SK-N-SH (cell line): ENCODE measurements at regions not wholly inside any gene's neighbourhood (a gene's known extent, or its start where the extent isn't known, plus 50 kb on each side); places are given as distances from the start of the nearest gene placed in this dataset.

Source experiments
- CTCF ChIA-PET: fragments of 300-600, 350-600 bp; formaldehyde crosslinking; extraction: SDS; loops from one replicate; lab custom pipeline; 2021; lab: Yijun Ruan, JAX
- POLR2A ChIA-PET: fragments of 350-600 bp; sonication (Branson Sonifier 250); formaldehyde crosslinking; extraction: SDS; loops from one replicate; lab custom pipeline; 2020; ENCODE audit warnings: antibody characterized with exemption, inconsistent platforms; lab: Yijun Ruan, JAX
- DNase-seq: peaks from one replicate; pipeline ENCODE4 v3.0.0; 2012
- H2AFZ ChIP-seq: fragments of 200-600 bp; sonication (generic); 2 replicates; pipeline ENCODE4 v1.8.1; 2016; ENCODE audit warnings: antibody characterized with exemption, mild to moderate bottlenecking, low read depth
- H3F3A ChIP-seq: fragments of 200-600 bp; sonication (generic); replicated peaks from 2 replicates; pipeline ENCODE3; 2016; ENCODE audit warnings: antibody characterized with exemption, mild to moderate bottlenecking; ENCODE audit not compliant: insufficient read depth
- H3K27ac ChIP-seq, 2 experiments: fragments of 200-500 bp in 1 of 2; fragments of 200-600 bp in 1 of 2; sonication (Bioruptor generic) in 1 of 2; sonication (generic), shearing (Covaris generic) in 1 of 2; 2 replicates each; pipeline versions ENCODE4 v1.5.1 to v1.6.1; 2014 to 2016; ENCODE audit warnings: low read depth in 2 of 2, inconsistent platforms in 1 of 2, low read length in 1 of 2, mild to moderate bottlenecking in 1 of 2, mixed read lengths in 1 of 2
- H3K27me3 ChIP-seq: fragments of 200-600 bp; sonication (generic), shearing (Covaris generic); 2 replicates; pipeline ENCODE4 v1.6.1; 2016; ENCODE audit warnings: mixed run types; ENCODE audit not compliant: insufficient read depth
- H3K36me3 ChIP-seq, 2 experiments: fragments of 200-500 bp in 1 of 2; fragments of 200-600 bp in 1 of 2; sonication (Bioruptor generic) in 1 of 2; sonication (generic) in 1 of 2; replicated peaks in 1 of 2; 2 replicates each; pipeline versions ENCODE3 to v1.5.1; 2014 to 2016; ENCODE audit warnings: low read length in 1 of 2, mild to moderate bottlenecking in 1 of 2; ENCODE audit not compliant: insufficient read depth in 2 of 2, control insufficient read depth in 1 of 2
- H3K4me1 ChIP-seq, 2 experiments: fragments of 200-500 bp in 1 of 2; fragments of 200-600 bp in 1 of 2; sonication (Bioruptor generic) in 1 of 2; sonication (generic), shearing (Covaris generic) in 1 of 2; 2 replicates each; pipeline versions ENCODE4 v1.5.1 to v1.6.1; 2014 to 2016; ENCODE audit warnings: low read depth in 1 of 2, low read length in 1 of 2, mixed run types in 1 of 2; ENCODE audit not compliant: insufficient read depth in 2 of 2, control insufficient read depth in 1 of 2
- H3K4me2 ChIP-seq: fragments of 200-600 bp; sonication (generic), shearing (Covaris generic); 2 replicates; pipeline ENCODE4 v1.6.1; 2017; ENCODE audit warnings: mixed run types
- H3K4me3 ChIP-seq, 2 experiments: fragments of 200-500 bp in 1 of 2; fragments of 200-600 bp in 1 of 2; sonication (Bioruptor generic) in 1 of 2; sonication (generic), shearing (Covaris generic) in 1 of 2; 2 replicates each; pipeline versions ENCODE4 v1.5.1 to v1.8.1; 2014 to 2016; ENCODE audit warnings: low read depth in 2 of 2, inconsistent platforms in 1 of 2, low read length in 1 of 2, mild to moderate bottlenecking in 1 of 2, mixed read lengths in 1 of 2, moderate library complexity in 1 of 2
- H3K79me2 ChIP-seq: fragments of 200-600 bp; sonication (generic); 2 replicates; pipeline ENCODE4 v1.8.1; 2017; ENCODE audit warnings: mild to moderate bottlenecking; ENCODE audit not compliant: insufficient read depth
- H3K9ac ChIP-seq: fragments of 200-600 bp; sonication (generic); 2 replicates; pipeline ENCODE4 v1.6.1; 2017; ENCODE audit warnings: mixed run types
- H3K9me2 ChIP-seq: fragments of 200-600 bp; sonication (generic); 2 replicates; pipeline ENCODE4 v1.6.1; 2017; ENCODE audit warnings: mixed run types
- H3K9me3 ChIP-seq: fragments of 200-600 bp; sonication (generic); 2 replicates; pipeline ENCODE4 v1.6.1; 2017; ENCODE audit warnings: mixed run types, mild to moderate bottlenecking, moderate library complexity
- H4K20me1 ChIP-seq: fragments of 200-600 bp; sonication (generic); 2 replicates; pipeline ENCODE4 v1.6.1; 2017; ENCODE audit warnings: mild to moderate bottlenecking, mixed run types; ENCODE audit not compliant: insufficient read depth
- ELF1 ChIP-seq: IDR thresholded peaks from 2 replicates; pipeline ENCODE4 v1.4.0; 2012
- EP300 ChIP-seq, 2 experiments: IDR thresholded peaks; 2 replicates each; pipeline versions ENCODE4 v1.4.0 to v1.6.1; 2012; ENCODE audit warnings: borderline replicate concordance in 1 of 2, low read depth in 1 of 2, low read length in 1 of 2
- FOSL2 ChIP-seq: IDR thresholded peaks from 2 replicates; pipeline ENCODE4 v1.4.0; 2012; ENCODE audit warnings: low read depth, mild to moderate bottlenecking, moderate library complexity, borderline replicate concordance
- FOXJ3 ChIP-seq: sonication (generic); formaldehyde crosslinking; IDR thresholded peaks from 2 replicates; pipeline ENCODE4 v1.5.1; 2020; ENCODE audit warnings: mild to moderate bottlenecking, missing genetic modification reagents
- FOXM1 ChIP-seq: IDR thresholded peaks from 2 replicates; pipeline ENCODE4 v1.4.0; 2012; ENCODE audit warnings: low read depth, mild to moderate bottlenecking
- IRF3 ChIP-seq: fragments of 150-350 bp; IDR thresholded peaks from 2 replicates; pipeline ENCODE4 v1.6.1; 2016; ENCODE audit warnings: mild to moderate bottlenecking, low read depth, low read length
- JUND ChIP-seq: IDR thresholded peaks from 2 replicates; pipeline ENCODE4 v1.4.0; 2012
- MEF2A ChIP-seq: IDR thresholded peaks from 2 replicates; pipeline ENCODE4 v1.4.0; 2012; ENCODE audit warnings: low read depth, borderline replicate concordance
- MXI1 ChIP-seq: IDR thresholded peaks from 2 replicates; pipeline ENCODE4 v1.6.1; 2012; ENCODE audit warnings: mild to moderate bottlenecking, low read depth, low read length, improper control_type of control experiment
- NFIC ChIP-seq: IDR thresholded peaks from 2 replicates; pipeline ENCODE4 v1.4.0; 2012; ENCODE audit warnings: borderline replicate concordance
- PBX3 ChIP-seq: IDR thresholded peaks from 2 replicates; pipeline ENCODE4; 2012
- POLR2AphosphoS5 ChIP-seq: IDR thresholded peaks from 2 replicates; pipeline ENCODE4 v1.6.1; 2012; ENCODE audit warnings: low read depth, low read length
- RAD21 ChIP-seq: IDR thresholded peaks from 2 replicates; pipeline ENCODE4 v1.6.1; 2012; ENCODE audit warnings: mild to moderate bottlenecking, low read length
- REST ChIP-seq: IDR thresholded peaks from 2 replicates; pipeline ENCODE4 v1.6.1; 2012; ENCODE audit warnings: mild to moderate bottlenecking, low read depth, low read length, moderate library complexity
- RFX5 ChIP-seq: IDR thresholded peaks from 2 replicates; pipeline ENCODE4 v1.6.1; 2012; ENCODE audit warnings: mild to moderate bottlenecking, improper control_type of control experiment, low read length
- SIN3A ChIP-seq: IDR thresholded peaks from 2 replicates; pipeline ENCODE4 v1.6.1; 2012; ENCODE audit warnings: low read depth, mild to moderate bottlenecking, low read length, moderate library complexity, borderline replicate concordance
- SMC3 ChIP-seq: IDR thresholded peaks from 2 replicates; pipeline ENCODE4 v1.6.1; 2012; ENCODE audit warnings: low read depth, low read length, improper control_type of control experiment
- TAF1 ChIP-seq: IDR thresholded peaks from 2 replicates; pipeline ENCODE4 v1.6.1; 2012; ENCODE audit warnings: low read depth, mild to moderate bottlenecking, low read length, moderate library complexity, borderline replicate concordance
- TEAD4 ChIP-seq: IDR thresholded peaks from 2 replicates; pipeline ENCODE4 v1.4.0; 2012; ENCODE audit warnings: mild to moderate bottlenecking, borderline replicate concordance; ENCODE audit not compliant: insufficient read depth
- ZBTB33 ChIP-seq: IDR thresholded peaks from 2 replicates; pipeline ENCODE4 v1.4.0; 2012; ENCODE audit warnings: low read depth, borderline replicate concordance
- WGBS: methylation state at CpG from one replicate; pipeline ENCODE4 v1.1.6; 2017; ENCODE audit warnings: low lambda C conversion rate; 5-methylcytosine and 5-hydroxymethylcytosine counted together

- DNase-seq = no peak
- H3K27me3 ChIP-seq = no peaks in the 10 kb centered on the region
- no peak overlapping the region for H3K9ac ChIP-seq
- H3K36me3 ChIP-seq = no peaks in the 10 kb centered on the region
- H3K9me3 ChIP-seq = no peaks in the 10 kb centered on the region
- no peak overlapping the region for H3K27ac ChIP-seq
- no peaks in the 10 kb centered on the region for H4K20me1 ChIP-seq
- no peaks in the 10 kb centered on the region for H3K4me1 ChIP-seq
- no peak for TF ChIP-seq POLR2AphosphoS5
- TF ChIP-seq RFX5 = no peak
- no peak for TF ChIP-seq IRF3
- TF ChIP-seq ZBTB33 = no peak
- TF ChIP-seq SMC3 = no peak
- TF ChIP-seq FOXM1 = no peak
- no peak for TF ChIP-seq RAD21
- no peak for TF ChIP-seq REST
- no peak for TF ChIP-seq EP300 (IDR thresholded peaks at IDR 0.05; ENCODE audit: borderline replicate concordance in 1 of 2, low read depth in 1 of 2, low read length in 1 of 2)
- no peak for TF ChIP-seq NFIC
- TF ChIP-seq MEF2A = no peak
- no peaks in the 10 kb centered on the region for H3K9me2 ChIP-seq
- H3K4me3 ChIP-seq = no peak overlapping the region
- H3F3A ChIP-seq = no peaks in the 10 kb centered on the region
- POLR2A ChIA-PET = no interaction called here
- no peaks in the 10 kb centered on the region for H3K79me2 ChIP-seq
- H3K4me2 ChIP-seq = no peak overlapping the region
- 18% methylated on average over 1 of the region's 1 CpG for WGBS
- H2AFZ ChIP-seq = no peak overlapping the region
- CTCF ChIA-PET = no interaction called here
These were observed 560.4 kb downstream of the SPOCK3 start for GRCh38 chr4:166673911-166674310.

GRCh38 chr4:166675411-166675810, 558.9 kb downstream of the SPOCK3 start:
- Histone ChIP-seq H3K4me3 (no peak overlapping the region), H3K4me2 (no peak overlapping the region), H2AFZ (no peak overlapping the region), H4K20me1 (no peaks in the 10 kb centered on the region), H3K9me2 (no peaks in the 10 kb centered on the region), H3K36me3 (no peaks in the 10 kb centered on the region), H3K4me1 (no peaks in the 10 kb centered on the region), H3K79me2 (no peaks in the 10 kb centered on the region), H3K27me3 (no peaks in the 10 kb centered on the region), H3K9ac (no peak overlapping the region), H3K27ac (no peak overlapping the region), H3F3A (no peaks in the 10 kb centered on the region), H3K9me3 (no peaks in the 10 kb centered on the region)
- ChIA-PET POLR2A (no interaction called here), CTCF (no interaction called here)
- WGBS = 35% methylated on average over 4 of the region's 4 CpGs
- no peak for DNase-seq
- no peak for TF ChIP-seq MXI1
- TF ChIP-seq FOXJ3 (CRISPR knock-in tag) = no peak
- TF ChIP-seq FOSL2 = no peak
- no peak for TF ChIP-seq RAD21
- TF ChIP-seq SIN3A = no peak
- no peak for TF ChIP-seq JUND
- no peak for TF ChIP-seq TEAD4
- no peak for TF ChIP-seq PBX3
- TF ChIP-seq ELF1 = no peak
- TF ChIP-seq IRF3 = no peak
- TF ChIP-seq TAF1 = no peak
